ENCODE measurements at regions not wholly inside any gene's neighbourhood (a gene's known extent, or its start where the extent isn't known, plus 50 kb on each side); places are given as distances from the start of the nearest gene placed in this dataset.

- ChIA-PET POLR2A (no interaction called here), CTCF (ENCODE audit: low intra/inter-chr PET ratio, low total read pairs) (no interaction called here)
- Histone ChIP-seq H3K27me3 (ENCODE audit: control insufficient read depth in 1 of 2, insufficient read depth in 2 of 2, low read length in 2 of 2) (no peaks in the 10 kb centered on the region), H2AFZ (ENCODE audit: low read length) (no peak overlapping the region), H3K36me3 (replicated peaks in 1 of 2; ENCODE audit: control insufficient read depth in 1 of 2, insufficient read depth in 2 of 2, low read length in 2 of 2) (no peaks in the 10 kb centered on the region), H3K4me2 (ENCODE audit: low read depth, low read length) (no peak overlapping the region), H3K4me1 (ENCODE audit: insufficient read depth, low read length) (no peaks in the 10 kb centered on the region), H3K9ac (ENCODE audit: insufficient read depth, low read depth, low read length) (no peak overlapping the region), H3K4me3 (replicated peaks in 1 of 3; ENCODE audit: insufficient read depth in 1 of 3, low read depth in 2 of 3, low read length in 3 of 3) (no peak overlapping the region), H3K79me2 (ENCODE audit: insufficient read depth, low read length) (no peaks in the 10 kb centered on the region), H4K20me1 (ENCODE audit: insufficient read depth, low read length) (no peaks in the 10 kb centered on the region), H3K27ac (ENCODE audit: extremely low read length, insufficient read depth, low read length) (no peak overlapping the region), H3K9me3 (ENCODE audit: low read length) (no peaks in the 10 kb centered on the region)
- intact Hi-C loops (cut with micrococcal nuclease; ENCODE audit: unreplicated experiment), result no loop called here
- no CpG with 5 or more reads among the region's 3 CpGs for WGBS (ENCODE audit: low lambda C conversion rate)
- DNase-seq (ENCODE audit: low spot score) (no peak), FAIRE-seq (no peak), ATAC-seq (no peak)
- in situ Hi-C loops (cut with HindIII; ENCODE audit: extremely low pct_ligation_motif_present, low pct_unique_long_range_greater_than_20kb), result no loop called here
- no TSS peak for BruUV-seq (replicated peaks)
- no peak for TF ChIP-seq IRF9 (CRISPR knock-in tag; IDR thresholded peaks at IDR 0.05; ENCODE audit: borderline replicate concordance)
- no peak for TF ChIP-seq ZNF468 (CRISPR knock-in tag; IDR thresholded peaks at IDR 0.05)
- TF ChIP-seq MLXIP (CRISPR knock-in tag; IDR thresholded peaks at IDR 0.05; ENCODE audit: borderline replicate concordance), result no peak
- no peak for TF ChIP-seq ZNF546 (CRISPR knock-in tag; conservative IDR thresholded peaks at IDR 0.05)
- TF ChIP-seq ZNF30 (CRISPR knock-in tag; IDR thresholded peaks at IDR 0.05), result no peak
- no peak for TF ChIP-seq TCF12 (IDR thresholded peaks at IDR 0.05)
- no peak for TF ChIP-seq TCF12 (CRISPR knock-in tag; IDR thresholded peaks at IDR 0.05)
- TF ChIP-seq, protein P1, sequence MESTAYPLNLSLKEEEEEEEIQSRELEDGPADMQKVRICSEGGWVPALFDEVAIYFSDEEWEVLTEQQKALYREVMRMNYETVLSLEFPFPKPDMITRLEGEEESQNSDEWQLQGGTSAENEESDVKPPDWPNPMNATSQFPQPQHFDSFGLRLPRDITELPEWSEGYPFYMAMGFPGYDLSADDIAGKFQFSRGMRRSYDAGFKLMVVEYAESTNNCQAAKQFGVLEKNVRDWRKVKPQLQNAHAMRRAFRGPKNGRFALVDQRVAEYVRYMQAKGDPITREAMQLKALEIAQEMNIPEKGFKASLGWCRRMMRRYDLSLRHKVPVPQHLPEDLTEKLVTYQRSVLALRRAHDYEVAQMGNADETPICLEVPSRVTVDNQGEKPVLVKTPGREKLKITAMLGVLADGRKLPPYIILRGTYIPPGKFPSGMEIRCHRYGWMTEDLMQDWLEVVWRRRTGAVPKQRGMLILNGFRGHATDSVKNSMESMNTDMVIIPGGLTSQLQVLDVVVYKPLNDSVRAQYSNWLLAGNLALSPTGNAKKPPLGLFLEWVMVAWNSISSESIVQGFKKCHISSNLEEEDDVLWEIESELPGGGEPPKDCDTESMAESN (CRISPR knock-in tag; conservative IDR thresholded peaks at IDR 0.05), result no peak
- no peak for TF ChIP-seq ZNF329 (CRISPR knock-in tag; IDR thresholded peaks at IDR 0.05; ENCODE audit: low read depth)
- no peak for TF ChIP-seq HBP1 (CRISPR knock-in tag; IDR thresholded peaks at IDR 0.05; ENCODE audit: low read depth)
- TF ChIP-seq HCFC1 (IDR thresholded peaks at IDR 0.05; ENCODE audit: low read depth, low read length), result no peak
- TF ChIP-seq, protein P2, sequence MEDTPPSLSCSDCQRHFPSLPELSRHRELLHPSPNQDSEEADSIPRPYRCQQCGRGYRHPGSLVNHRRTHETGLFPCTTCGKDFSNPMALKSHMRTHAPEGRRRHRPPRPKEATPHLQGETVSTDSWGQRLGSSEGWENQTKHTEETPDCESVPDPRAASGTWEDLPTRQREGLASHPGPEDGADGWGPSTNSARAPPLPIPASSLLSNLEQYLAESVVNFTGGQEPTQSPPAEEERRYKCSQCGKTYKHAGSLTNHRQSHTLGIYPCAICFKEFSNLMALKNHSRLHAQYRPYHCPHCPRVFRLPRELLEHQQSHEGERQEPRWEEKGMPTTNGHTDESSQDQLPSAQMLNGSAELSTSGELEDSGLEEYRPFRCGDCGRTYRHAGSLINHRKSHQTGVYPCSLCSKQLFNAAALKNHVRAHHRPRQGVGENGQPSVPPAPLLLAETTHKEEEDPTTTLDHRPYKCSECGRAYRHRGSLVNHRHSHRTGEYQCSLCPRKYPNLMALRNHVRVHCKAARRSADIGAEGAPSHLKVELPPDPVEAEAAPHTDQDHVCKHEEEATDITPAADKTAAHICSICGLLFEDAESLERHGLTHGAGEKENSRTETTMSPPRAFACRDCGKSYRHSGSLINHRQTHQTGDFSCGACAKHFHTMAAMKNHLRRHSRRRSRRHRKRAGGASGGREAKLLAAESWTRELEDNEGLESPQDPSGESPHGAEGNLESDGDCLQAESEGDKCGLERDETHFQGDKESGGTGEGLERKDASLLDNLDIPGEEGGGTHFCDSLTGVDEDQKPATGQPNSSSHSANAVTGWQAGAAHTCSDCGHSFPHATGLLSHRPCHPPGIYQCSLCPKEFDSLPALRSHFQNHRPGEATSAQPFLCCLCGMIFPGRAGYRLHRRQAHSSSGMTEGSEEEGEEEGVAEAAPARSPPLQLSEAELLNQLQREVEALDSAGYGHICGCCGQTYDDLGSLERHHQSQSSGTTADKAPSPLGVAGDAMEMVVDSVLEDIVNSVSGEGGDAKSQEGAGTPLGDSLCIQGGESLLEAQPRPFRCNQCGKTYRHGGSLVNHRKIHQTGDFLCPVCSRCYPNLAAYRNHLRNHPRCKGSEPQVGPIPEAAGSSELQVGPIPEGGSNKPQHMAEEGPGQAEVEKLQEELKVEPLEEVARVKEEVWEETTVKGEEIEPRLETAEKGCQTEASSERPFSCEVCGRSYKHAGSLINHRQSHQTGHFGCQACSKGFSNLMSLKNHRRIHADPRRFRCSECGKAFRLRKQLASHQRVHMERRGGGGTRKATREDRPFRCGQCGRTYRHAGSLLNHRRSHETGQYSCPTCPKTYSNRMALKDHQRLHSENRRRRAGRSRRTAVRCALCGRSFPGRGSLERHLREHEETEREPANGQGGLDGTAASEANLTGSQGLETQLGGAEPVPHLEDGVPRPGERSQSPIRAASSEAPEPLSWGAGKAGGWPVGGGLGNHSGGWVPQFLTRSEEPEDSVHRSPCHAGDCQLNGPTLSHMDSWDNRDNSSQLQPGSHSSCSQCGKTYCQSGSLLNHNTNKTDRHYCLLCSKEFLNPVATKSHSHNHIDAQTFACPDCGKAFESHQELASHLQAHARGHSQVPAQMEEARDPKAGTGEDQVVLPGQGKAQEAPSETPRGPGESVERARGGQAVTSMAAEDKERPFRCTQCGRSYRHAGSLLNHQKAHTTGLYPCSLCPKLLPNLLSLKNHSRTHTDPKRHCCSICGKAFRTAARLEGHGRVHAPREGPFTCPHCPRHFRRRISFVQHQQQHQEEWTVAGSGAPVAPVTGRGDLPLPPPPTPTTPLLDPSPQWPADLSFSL (CRISPR knock-in tag; IDR thresholded peaks at IDR 0.05), result no peak
Observed at GRCh38 chrX:117325706-117326105, 790.9 kb downstream of the KLHL13 start.

Measured in HepG2 (cell line).